Tongue (tissue), 1 donor: ENCODE measurements at regions not wholly inside any gene's neighbourhood (a gene's known extent, or its start where the extent isn't known, plus 50 kb on each side); places are given as distances from the start of the nearest gene placed in this dataset.
"Not testable (repeated sequence)": the region's sequence is repeated elsewhere in the genome, so short reads cannot be mapped to it uniquely, and the experiment has no call there.

ENCODE experiments used
- DNase-seq: peaks from one replicate; pipeline ENCODE4 v3.0.0-alpha.2; 2015

DNA sequence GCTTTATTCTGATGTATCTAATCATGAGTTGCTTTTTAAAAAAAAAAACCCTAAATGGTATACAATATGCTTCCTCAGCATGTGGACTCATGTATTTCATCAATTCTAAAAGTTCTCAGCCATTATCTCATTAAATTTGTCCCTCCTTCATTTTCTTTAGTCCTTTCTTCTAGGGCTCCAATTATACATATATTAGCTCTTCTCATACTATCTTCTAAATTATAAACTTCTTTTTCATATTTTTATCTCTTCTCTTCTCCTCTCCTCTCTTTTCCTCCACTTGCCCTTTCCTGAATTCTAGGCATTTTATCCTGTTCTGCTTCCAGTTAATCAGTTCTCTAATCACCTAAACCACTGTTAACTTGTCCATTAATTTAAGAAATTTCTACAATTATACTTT lies 55.0 kb upstream of the IL33 start:
- no peak for DNase-seq

DNA sequence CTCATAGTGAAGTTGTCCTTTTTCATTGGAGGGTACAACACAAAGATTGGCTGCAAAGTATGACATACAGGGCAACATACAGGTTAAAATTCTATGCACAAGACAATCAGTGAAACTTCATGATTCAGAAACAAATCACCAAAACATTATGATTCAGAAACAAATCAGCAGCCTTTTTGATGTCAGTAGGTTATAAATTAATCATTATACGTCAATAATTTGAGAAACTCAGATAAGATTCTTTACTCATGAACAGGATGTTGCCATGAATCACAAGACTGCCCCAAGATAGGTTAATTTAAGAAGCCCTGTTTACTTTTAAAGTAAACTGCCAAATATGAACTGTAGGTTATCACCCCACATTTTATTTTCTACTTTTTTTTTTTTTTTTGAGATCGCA lies 62.2 kb upstream of the IL33 start:
- no peak for DNase-seq

DNA sequence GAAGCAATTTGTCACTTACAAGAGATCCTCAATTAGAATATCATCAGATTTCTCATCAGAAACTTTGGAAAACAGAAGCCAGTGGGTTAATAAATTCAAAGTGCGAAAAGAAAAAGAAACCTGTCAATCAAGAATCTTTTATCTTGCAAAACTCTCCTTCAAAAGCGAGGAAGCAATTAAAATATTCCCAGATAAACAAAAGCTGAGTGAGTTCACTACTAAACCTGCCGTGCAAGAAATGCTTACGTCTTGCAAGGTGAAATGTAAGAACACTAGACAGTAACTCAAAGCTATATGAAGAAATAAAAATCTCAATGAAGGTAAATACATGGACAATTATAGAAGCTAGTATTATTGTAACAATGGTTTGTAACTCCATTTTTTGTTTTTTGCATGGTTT lies 62.8 kb upstream of the IL33 start:
- no peak for DNase-seq

DNA sequence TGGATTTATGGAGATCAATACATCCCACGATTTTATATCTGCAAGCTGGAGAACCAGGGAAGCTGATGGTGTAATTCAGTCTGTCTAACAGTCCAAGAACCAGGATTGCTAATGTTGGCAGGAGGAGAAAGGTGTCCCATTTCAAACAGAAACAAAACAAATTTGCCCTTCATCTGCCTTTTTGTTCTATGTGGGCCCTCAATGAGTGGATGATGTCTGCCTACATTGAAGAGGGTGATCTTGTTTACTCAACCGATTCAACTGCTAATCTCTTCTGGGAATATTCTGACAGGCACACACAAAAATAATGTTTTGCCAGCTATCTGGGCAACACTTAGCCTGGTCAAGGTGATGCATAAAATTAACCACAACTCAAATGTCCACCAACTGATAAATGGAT lies 65.1 kb upstream of the IL33 start:
- no peak for DNase-seq

DNA sequence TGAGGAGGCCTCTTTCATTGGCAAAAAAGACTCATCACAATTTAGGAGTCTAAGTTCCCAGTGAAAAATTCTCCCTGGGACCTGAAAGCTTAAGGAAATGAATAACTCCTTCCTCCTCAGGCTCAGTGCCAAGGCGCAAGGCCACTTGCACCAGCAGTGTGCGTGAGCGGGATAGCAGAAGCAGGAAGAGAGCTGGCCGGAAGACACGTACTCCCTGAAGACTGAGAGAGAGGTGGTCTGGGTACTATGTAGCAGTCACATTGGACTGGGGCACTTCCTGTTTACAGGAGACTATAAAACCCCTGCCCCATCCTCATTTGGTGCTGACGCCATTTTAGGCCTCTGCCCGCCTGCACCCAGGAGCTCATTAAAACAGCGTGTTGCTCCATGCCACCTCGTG lies 66.3 kb upstream of the IL33 start:
- no peak for DNase-seq

DNA sequence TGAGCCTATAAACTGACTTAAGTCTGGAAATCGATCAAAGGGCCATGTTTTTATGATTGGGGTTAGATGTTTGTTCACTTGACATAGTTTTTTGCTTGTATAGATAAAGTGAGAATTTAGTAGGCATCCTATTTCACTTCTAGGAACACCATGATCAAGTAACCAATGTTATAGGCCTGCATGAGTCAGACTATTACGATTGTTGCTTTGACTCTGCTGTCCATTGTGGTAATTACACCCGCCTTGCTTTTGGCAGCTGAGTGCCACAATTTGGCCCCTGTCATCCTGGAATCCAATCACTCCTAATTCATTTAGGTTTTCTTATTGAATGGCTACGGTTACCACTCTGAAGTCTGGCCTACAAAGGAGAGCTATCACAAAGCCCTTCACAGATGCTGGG lies 67.8 kb upstream of the IL33 start:
- no peak for DNase-seq

DNA sequence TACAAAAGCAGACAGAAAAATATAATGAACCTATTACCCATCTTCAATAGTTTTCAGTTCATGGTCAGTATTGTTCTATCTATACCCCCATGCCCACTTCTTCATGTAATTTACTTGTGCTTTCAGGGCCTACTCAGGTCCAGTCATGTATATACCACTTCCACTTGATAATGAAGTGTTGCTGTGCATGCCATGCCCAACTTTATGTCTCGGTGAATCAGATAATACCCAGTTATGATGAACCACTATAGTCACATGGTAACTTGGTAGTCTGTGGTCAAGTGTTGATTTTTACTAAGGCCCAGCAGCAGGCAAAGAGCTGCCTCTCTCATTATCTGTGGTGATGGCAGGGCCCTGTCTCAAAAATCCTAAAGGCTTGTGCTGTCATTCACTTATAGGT lies 70.7 kb upstream of the IL33 start:
- no peak for DNase-seq

DNA sequence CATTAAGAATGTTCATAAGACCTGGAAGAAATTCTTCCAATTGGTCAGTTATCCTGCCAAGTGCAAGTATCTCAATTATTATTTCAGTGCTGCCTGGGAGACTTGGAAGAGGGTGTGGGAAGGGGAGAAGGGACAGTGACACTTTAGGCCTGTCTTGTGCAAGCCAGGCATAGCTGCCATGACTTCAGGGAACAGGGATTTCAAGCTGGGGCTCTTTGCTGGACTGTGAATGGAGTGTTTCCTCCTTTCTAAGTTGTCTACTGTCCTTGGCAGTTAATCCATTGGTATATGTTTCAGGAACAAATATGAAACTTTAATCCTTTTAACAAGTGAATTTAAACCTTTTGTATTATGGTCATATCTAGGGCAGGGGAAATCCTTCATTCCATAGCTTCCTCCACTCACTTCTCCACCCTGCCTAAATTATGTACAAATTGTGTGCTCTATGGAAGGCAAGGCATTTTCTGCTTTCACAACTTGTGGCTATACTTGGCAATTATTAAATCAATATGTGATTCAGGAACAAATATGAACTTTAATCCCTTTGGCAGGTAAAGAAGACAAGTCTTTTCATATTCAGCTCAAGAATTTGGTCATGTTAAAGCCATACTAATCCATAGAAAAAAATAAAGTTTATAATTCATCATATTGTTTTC lies 72.7 kb upstream of the IL33 start:
- no peak for DNase-seq

DNA sequence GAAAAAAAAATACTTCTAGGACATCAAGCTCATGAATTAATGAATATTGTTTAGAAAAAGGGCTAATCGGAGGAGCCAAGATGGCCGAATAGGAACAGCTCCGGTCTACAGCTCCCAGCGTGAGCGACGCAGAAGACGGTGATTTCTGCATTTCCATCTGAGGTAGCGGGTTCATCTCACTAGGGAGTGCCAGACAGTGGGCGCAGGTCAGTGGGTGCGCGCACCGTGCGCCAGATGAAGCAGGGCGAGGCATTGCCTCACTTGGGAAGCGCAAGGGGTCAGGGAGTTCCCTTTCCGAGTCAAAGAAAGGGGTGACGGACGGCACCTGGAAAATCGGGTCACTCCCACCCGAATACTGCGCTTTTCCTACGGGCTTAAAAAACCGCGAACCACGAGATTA lies 79.8 kb upstream of the IL33 start:
- DNase-seq, result not testable (repeated sequence)

DNA sequence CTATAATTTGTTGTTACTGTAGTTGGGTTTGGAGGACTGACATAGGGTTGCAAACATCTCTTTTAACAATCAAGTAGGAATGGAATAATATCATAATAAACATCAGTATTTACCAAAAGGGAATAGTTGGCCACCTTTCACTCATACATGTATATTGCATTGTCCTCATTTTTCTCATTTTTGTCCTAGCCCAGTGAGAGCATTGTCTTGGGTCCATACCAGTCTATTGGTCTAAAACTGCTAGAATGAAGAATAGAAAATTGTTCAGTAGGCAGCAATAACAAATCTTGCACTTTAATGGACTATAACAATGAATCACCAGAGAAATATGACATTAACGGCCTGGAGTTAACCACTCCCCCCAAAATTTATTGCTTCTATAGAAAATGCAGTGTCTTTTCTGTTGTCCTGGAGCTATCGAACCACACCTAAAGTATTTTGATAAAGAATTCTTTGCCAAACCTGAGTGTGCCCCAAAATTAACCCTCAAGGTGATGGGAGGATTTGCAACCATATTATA lies 80.9 kb upstream of the IL33 start:
- DNase-seq, result no peak

DNA sequence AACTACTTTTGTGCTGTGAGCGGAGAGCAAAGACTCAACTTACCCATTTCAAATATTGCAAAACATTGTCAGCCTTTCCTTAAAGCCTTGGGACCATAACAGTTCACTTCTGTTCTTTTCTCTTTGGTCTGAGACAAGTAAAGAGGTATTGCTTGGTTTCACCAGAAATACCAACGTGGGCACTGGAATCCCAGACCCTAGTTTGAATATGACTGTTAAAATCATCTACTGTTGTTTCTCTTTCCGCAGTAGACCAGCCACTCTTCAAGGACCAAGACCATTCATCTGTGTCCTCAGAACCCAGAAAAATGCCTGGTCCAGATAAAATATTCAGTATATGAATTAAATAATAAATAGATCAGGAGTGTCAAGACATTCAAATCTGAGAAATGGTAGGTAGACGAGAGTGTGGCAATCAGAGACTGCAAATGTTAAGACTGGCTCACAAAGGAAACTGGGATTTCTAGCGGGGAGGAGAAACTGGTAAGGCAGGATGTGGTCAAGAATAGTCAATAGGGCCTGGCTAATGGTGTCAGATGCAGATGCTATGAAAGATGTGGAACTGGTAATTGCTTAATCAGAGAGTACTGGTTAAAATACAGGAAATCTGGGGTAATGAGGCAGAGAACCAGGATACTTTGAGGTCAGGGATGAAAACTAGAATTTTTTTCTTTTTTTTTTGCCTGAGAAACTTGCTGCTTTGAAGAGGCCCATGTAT lies 82.1 kb upstream of the IL33 start:
- no peak for DNase-seq

DNA sequence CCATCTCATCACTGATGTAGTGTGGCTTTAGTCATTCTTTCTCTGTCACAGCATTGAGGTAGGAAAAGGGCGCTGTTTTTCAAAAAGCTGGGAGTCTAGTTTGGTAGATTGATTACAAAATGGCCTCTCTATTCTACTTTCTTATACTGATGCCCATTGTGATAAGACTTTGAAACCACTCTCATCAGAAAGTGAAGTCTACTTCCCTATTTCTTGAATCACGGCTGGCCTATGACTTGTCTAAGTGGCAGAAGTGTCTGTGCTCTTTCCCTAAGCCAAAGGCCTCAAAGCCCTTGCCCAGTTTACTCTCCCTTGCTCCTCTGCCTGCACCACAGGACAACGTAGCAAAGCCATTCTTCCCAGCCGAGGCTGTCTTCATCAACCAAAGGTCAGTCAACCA lies 83.0 kb upstream of the IL33 start:
- no peak for DNase-seq

DNA sequence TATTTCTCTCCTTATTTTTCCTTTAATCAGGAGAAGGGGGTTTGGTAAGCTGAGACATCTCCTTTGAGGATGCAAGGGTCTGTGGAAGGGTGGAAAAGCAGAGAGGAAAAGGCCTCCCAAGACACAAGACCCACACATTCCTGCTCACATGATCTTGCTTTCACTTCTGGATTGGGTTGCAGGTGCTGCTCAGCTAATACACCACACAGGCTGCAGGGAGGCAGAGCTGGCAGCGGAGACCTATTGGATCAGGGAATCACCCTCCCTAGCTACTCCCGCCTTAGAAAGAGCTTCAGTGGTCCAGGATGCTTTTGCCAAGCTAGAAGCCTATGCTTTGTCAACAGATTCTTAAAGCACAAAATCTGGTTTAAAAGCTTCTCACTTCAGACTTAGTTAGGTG lies 87.6 kb upstream of the IL33 start:
- no peak for DNase-seq

DNA sequence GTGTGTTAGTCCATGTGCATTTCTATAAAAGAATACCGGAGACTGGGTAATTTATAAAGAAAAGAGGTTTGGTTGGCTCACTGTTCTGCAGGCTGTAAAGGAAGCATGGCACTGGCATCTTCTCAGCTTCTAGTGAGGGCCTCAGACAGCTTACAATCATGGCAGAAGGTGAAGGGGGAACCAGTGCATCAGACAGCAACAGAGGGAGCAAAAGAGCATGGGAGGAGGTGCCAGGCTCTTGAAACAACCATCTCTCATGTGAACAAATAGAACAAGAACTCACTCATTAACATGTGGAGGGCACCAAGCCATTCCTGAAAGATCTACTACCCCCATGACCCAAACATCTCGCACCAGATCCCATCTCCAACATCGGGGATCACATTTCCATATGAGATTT lies 89.2 kb upstream of the IL33 start:
- DNase-seq, result no peak

DNA sequence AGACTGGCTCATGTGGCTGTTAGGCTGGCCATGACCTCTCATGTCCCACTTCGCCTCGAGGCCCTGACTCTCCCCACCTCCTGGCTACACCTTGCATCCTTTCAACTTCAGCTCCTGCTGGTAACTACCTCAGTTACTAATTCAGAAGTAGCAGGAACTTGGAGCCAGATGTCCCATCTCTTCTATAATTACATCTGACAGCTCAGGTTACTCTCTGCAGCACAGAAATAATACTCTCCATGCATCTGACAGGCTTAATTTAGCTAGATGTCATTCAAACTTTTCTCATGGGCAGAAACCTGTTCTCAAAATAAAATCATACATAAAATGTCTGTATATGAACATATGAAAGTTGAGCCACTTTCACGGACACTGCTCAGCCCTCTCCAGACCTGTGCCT lies 92.2 kb upstream of the IL33 start:
- DNase-seq, result peak; percentile 32

DNA sequence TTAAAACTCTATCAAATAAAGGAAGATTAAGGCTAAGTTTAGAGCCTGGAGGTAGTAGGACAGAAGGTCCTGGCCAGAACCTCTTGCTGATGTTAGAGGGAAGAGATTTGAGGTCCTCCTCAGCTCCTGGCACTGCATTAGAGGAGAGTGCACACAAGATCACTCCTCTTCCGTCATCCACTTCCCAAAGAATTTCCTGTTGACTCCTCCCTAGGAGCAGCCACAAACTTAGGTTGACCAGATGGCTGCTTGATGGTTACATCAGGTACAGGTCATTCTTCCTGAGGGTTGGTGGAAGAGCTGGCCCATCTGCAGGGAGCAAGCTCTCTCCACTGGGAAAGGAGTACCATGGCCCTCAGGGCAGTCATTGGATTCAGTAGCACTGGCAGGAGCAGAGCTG lies 93.9 kb upstream of the IL33 start:
- DNase-seq, result no peak

DNA sequence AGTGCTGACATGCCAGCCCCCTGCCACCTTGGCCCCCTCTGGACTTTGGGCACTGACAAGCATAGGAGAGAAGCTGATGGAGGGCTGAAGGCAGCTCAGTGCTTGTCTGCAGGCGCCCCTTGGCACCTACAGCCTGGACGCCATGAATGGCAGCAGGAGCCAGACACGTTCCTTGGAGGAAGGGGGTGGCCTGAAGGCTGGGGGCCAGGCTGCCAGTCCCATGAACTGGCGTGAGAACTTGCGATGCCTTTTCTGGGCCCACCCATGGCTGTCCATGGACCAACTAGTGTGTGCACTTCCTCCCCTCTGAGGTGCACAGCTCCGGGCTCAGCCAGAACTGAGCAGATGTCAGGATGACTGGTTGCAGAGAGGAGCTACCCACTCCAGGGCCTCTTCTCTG lies 99.0 kb upstream of the RANBP6 start:
- no peak for DNase-seq

DNA sequence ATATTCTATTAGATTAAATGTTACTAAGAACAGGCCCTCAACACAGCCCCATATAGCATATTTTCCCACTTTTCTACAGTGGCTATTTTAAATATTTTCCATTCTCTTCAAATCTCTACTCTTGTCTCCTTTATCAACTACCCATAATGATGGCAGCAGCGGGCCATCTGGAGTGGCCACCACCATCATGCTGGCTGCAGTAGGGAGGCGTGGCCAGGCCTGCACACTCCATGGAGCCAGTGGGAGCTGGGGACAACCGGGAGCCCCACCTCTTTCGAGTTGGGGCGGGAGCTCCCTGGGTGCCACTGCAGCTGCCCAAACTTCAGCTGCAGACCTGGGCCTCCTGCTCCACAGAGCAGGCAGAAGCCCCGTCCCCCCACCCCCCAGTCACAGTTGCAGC lies 98.4 kb upstream of the RANBP6 start:
- no peak for DNase-seq

DNA sequence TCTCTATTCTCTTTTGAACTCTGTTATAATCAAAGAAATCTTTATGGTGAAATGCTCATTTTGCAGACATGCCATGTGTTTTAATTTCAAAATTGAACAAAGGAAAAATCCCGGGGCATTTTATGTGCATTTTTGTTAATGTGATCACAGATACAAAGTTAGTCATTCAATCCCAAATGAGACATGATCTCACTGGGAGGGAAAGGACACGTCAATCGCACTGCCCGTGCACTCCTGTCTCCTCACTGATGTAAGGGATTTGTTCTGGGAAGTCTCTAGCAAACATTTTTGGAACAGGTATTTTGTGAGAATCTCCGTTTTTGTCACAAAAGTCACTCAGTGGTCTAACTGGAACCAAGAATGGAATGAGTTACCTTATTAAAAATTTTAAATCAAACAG lies 97.9 kb upstream of the RANBP6 start:
- no peak for DNase-seq

DNA sequence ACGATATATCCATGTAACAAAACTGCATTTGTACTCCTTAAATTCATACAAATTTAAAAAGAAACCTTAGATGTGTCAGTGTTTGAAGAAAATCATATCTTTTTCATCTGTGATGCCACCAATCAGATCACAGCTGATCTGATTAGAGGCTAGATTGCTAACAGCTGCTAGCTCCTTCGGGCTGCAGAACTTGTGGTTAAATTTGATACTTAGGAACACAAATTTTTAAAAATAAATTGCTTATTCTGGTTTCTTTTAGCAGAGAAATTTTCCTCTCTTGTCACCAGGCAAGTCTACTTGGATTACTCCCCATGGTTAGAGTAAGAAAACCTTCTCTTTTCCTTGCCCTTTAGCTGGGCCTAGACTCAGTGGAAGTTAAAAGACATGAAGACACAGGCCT lies 94.6 kb upstream of the RANBP6 start:
- no peak for DNase-seq

DNA sequence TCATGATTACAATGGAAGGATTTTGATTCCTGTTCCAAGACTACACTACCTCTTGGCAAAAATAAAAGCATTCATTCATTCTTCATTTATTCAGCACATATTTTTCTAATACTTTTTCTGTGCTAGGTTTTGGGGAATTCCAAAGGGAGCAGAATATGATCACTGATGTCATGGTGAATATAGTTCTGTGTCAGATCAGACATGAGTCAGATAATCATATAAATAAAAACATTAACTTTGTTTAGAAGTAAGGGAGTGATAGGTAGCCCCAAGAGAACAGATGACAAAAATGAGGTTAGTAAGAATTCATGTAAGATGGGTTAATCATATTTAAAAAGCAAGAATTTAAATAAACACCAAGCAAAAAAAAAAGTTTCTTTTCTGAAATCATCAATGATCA lies 94.1 kb upstream of the RANBP6 start:
- DNase-seq, result no peak

DNA sequence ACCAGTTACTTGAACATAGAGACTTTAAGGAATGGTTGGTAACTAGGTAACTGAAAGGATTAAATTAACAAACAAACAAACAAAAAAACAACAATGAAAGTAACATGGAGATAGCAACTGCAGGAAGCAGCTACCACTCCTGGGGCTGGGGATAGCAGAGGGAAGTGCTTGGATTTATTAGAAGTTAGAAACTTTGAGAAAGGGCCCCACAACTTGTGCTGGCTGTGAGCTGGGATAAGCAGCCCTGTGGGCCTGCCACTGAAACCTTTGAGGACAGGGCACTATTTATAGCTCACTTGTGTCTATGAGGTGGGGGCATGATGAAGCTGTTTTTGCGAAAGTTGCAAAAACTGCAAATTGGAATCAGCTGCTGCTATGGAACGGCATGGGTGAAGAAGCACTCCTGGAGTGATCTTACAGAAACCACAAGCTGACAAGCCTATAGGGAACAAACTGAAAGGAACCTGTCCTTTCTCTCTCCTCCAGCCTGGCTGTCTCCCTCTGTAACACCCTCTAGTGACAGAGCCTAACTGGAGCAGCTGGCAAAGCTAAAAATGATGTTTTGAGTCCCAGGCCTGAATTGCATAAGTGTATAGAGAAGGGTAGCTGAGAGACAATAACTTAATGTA lies 91.4 kb upstream of the RANBP6 start:
- DNase-seq, result peak; percentile 51

DNA sequence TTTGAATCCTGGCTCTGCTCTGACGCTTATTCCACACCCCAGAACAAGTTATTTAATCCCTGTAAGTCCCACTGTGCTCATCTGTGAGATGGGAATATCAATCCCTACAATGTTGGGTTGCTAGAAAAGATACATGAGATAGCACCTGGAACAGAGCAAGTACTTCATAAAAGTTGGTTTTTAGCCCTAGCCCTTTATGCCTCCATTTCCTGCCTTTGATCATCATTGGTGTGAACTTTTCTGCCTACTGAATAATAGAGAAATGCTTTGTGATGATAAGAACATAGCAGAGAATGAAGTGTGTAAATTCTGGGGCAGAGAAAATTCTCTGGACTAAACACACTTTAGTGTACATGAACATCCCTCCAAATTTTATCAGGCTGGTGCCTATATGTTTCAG lies 90.3 kb upstream of the RANBP6 start:
- DNase-seq, result no peak

DNA sequence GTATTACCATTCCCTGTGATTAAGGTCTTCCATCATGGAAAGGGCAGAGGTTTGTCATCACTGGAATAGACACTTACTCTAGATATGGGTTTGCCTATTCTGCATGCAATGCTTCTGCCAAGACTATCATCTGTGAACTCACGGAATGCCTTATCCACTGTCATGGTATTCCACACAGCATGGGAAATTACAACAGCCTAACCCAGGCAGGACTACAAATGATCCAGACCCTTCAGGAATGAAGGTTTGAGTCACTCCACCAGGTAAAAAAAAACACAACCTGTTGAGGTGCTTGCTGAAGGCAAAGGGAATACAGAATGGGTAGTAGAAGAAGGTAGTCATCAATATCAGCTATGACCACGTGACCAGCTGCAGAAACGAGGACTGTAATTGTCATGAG lies 89.0 kb upstream of the RANBP6 start:
- DNase-seq, result not testable (repeated sequence)
